CD14-positive monocyte (primary cell): ENCODE measurements at regions not wholly inside any gene's neighbourhood (a gene's known extent, or its start where the extent isn't known, plus 50 kb on each side); places are given as distances from the start of the nearest gene placed in this dataset.

ENCODE experiments used
- DNase-seq, 3 donors: peaks; one replicate each; pipeline ENCODE4 v3.0.0-alpha.2; 2011 to 2022
- H2AFZ ChIP-seq: 2 replicates; pipeline ENCODE4 v1.6.0; 2012; ENCODE audit warnings: mild to moderate bottlenecking, low read depth, low read length, inconsistent platforms; ENCODE audit not compliant: insufficient read depth, poor library complexity, severe bottlenecking
- H3K27ac ChIP-seq, 2 donors: 1 replicate in 1 of 2; 2 replicates in 1 of 2; pipeline ENCODE4 v1.5.1; 2012 to 2013; ENCODE audit warnings: low read length in 2 of 2, control low read depth in 1 of 2, inconsistent platforms in 1 of 2, low read depth in 1 of 2, mild to moderate bottlenecking in 1 of 2
- H3K27me3 ChIP-seq, 2 donors: one replicate each; pipeline versions ENCODE4 v1.6.0 to v1.6.1; 2011 to 2013; ENCODE audit warnings: low read length in 2 of 2; ENCODE audit not compliant: control insufficient read depth in 2 of 2, insufficient read depth in 2 of 2
- H3K36me3 ChIP-seq, 2 donors: replicated peaks in 1 of 2; 1 replicate in 1 of 2; 2 replicates in 1 of 2; pipeline versions ENCODE4 v1.5.1 to v1.6.1; 2012 to 2013; ENCODE audit warnings: low read length in 2 of 2, control low read depth in 1 of 2, inconsistent platforms in 1 of 2, mild to moderate bottlenecking in 1 of 2; ENCODE audit not compliant: insufficient read depth in 2 of 2, control insufficient read depth in 1 of 2
- H3K4me1 ChIP-seq, 2 donors: 1 replicate in 1 of 2; 2 replicates in 1 of 2; pipeline versions ENCODE4 v1.5.1 to v1.6.1; 2012 to 2013; ENCODE audit warnings: low read length in 2 of 2, control low read depth in 1 of 2, inconsistent platforms in 1 of 2, mild to moderate bottlenecking in 1 of 2, moderate library complexity in 1 of 2; ENCODE audit not compliant: insufficient read depth in 2 of 2, control insufficient read depth in 1 of 2
- H3K4me2 ChIP-seq: replicated peaks from 2 replicates; pipeline ENCODE3; 2012; ENCODE audit warnings: low read length, moderate library complexity, mild to moderate bottlenecking; ENCODE audit not compliant: poor library complexity, severe bottlenecking; ENCODE audit errors: extremely low read depth
- H3K4me3 ChIP-seq, 3 experiments: fragments of 200-600 bp in 1 of 3; sonication (generic) in 1 of 3; replicated peaks in 1 of 3; 1 replicate in 2 of 3; 2 replicates in 1 of 3; pipeline ENCODE4 v1.5.1; 2011 to 2013; ENCODE audit warnings: low read length in 3 of 3, mild to moderate bottlenecking in 3 of 3, control low read depth in 2 of 3, low read depth in 2 of 3, inconsistent platforms in 1 of 3, moderate library complexity in 1 of 3
- H3K79me2 ChIP-seq: 2 replicates; pipeline ENCODE4 v1.6.0; 2012; ENCODE audit warnings: mild to moderate bottlenecking, control low read depth, inconsistent platforms, low read length, moderate library complexity; ENCODE audit not compliant: insufficient read depth
- H3K9ac ChIP-seq: 2 replicates; pipeline ENCODE4 v1.6.0; 2017; ENCODE audit warnings: low read length, mild to moderate bottlenecking; ENCODE audit not compliant: insufficient read depth, poor library complexity, severe bottlenecking
- H3K9me3 ChIP-seq, 2 donors: replicated peaks in 1 of 2; 1 replicate in 1 of 2; 2 replicates in 1 of 2; pipeline versions ENCODE4 v1.5.1 to v1.6.1; 2012 to 2013; ENCODE audit warnings: low read length in 2 of 2, control low read depth in 1 of 2; ENCODE audit not compliant: control insufficient read depth in 1 of 2, insufficient read depth in 1 of 2
- H4K20me1 ChIP-seq: 2 replicates; pipeline ENCODE4 v1.6.0; 2012; ENCODE audit warnings: mild to moderate bottlenecking, low read length, control low read depth, moderate library complexity; ENCODE audit not compliant: insufficient read depth
- H3K27ac Mint-ChIP-seq, 7 donors: one replicate each; pipeline ENCODE4 v1.8.0; 2020; ENCODE audit warnings: mild to moderate bottlenecking in 7 of 7, mixed read lengths in 7 of 7, moderate library complexity in 6 of 7, inconsistent platforms in 2 of 7
- H3K27me3 Mint-ChIP-seq, 3 donors: one replicate each; pipeline ENCODE4 v1.8.0; 2021 to 2022; ENCODE audit warnings: low read depth in 3 of 3, mild to moderate bottlenecking in 3 of 3, mixed read lengths in 3 of 3, moderate library complexity in 3 of 3, inconsistent platforms in 1 of 3
- H3K36me3 Mint-ChIP-seq, 2 donors: one replicate each; pipeline ENCODE4 v1.8.0; 2020; ENCODE audit warnings: mixed read lengths in 2 of 2, inconsistent platforms in 1 of 2, mild to moderate bottlenecking in 1 of 2
- H3K4me1 Mint-ChIP-seq: one replicate; pipeline ENCODE4 v1.8.0; 2020; ENCODE audit warnings: mild to moderate bottlenecking, mixed read lengths
- H3K4me3 Mint-ChIP-seq, 2 donors: one replicate each; pipeline ENCODE4 v1.8.0; 2020; ENCODE audit warnings: mild to moderate bottlenecking in 2 of 2, mixed read lengths in 2 of 2, moderate library complexity in 1 of 2
- H3K9me3 Mint-ChIP-seq, 7 donors: one replicate each; pipeline ENCODE4 v1.8.0; 2020 to 2022; ENCODE audit warnings: mixed read lengths in 7 of 7, mild to moderate bottlenecking in 6 of 7, moderate library complexity in 6 of 7, inconsistent platforms in 2 of 7
- WGBS: methylation state at CpG from one replicate; pipeline ENCODE4 v1.1.5; 2013; ENCODE audit warnings: missing lambda C conversion rate; ENCODE audit not compliant: insufficient coverage; 5-methylcytosine and 5-hydroxymethylcytosine counted together
- intact Hi-C, 2 donors: fragments of 100-400 bp; cut with micrococcal nuclease; formaldehyde crosslinking; loops; one replicate each; pipeline versions ENCODE4 v1.15.0 to v1.15.1; 2023
- TF ChIP-seq, protein P1 (sequence below): fragments of 200-600 bp; IDR thresholded peaks from one replicate; pipeline ENCODE4 v1.8.0; 2022; ENCODE audit warnings: antibody characterized with exemption, mild to moderate bottlenecking

DNA sequence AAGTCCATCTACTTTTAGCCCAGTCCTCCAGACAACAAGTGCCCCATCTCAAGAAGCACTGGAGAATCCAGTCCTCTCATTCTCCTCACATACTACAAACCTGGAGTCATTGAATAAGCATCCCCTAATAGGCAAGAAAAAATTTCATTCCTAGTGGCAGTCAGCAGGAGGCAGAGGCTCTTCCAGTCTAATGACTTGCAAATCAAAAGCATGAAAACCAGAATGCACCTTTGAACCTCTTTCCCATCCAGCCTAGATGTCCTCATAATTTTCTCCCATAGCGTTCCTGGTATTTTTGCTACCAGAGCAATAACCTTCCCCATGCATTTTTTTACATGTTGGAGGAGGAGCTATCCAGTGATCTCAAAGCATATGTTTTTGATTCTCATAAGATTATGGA lies 252.6 kb downstream of the TTC32 start:
- H3K4me3 Mint-ChIP-seq, result no peak overlapping the region
- TF ChIP-seq, protein P1, sequence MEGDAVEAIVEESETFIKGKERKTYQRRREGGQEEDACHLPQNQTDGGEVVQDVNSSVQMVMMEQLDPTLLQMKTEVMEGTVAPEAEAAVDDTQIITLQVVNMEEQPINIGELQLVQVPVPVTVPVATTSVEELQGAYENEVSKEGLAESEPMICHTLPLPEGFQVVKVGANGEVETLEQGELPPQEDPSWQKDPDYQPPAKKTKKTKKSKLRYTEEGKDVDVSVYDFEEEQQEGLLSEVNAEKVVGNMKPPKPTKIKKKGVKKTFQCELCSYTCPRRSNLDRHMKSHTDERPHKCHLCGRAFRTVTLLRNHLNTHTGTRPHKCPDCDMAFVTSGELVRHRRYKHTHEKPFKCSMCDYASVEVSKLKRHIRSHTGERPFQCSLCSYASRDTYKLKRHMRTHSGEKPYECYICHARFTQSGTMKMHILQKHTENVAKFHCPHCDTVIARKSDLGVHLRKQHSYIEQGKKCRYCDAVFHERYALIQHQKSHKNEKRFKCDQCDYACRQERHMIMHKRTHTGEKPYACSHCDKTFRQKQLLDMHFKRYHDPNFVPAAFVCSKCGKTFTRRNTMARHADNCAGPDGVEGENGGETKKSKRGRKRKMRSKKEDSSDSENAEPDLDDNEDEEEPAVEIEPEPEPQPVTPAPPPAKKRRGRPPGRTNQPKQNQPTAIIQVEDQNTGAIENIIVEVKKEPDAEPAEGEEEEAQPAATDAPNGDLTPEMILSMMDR, result no peak
- no peak overlapping the region for H3K27ac Mint-ChIP-seq
- no peak overlapping the region for H3K4me3 ChIP-seq
- no peaks in the 10 kb centered on the region for H3K9me3 ChIP-seq
- H3K36me3 ChIP-seq, result no peaks in the 10 kb centered on the region
- no peaks in the 10 kb centered on the region for H4K20me1 ChIP-seq
- H3K27me3 ChIP-seq, result no peaks in the 10 kb centered on the region
- intact Hi-C loops, result no loop called here
- no peak overlapping the region for H3K27ac ChIP-seq
- no CpG with 5 or more reads among the region's 1 CpG for WGBS
- H2AFZ ChIP-seq, result no peak overlapping the region
- no peaks in the 10 kb centered on the region for H3K4me1 Mint-ChIP-seq
- no peaks in the 10 kb centered on the region for H3K36me3 Mint-ChIP-seq
- no peak overlapping the region for H3K9ac ChIP-seq
- no peaks in the 10 kb centered on the region for H3K79me2 ChIP-seq
- H3K9me3 Mint-ChIP-seq, result peaks cover 0 to 7% (median 0%) of the 10 kb centered on the region in 7 donors
- H3K27me3 Mint-ChIP-seq, result peaks cover 0 to 4% (median 0%) of the 10 kb centered on the region in 3 donors
- H3K4me1 ChIP-seq, result no peaks in the 10 kb centered on the region
- no peak overlapping the region for H3K4me2 ChIP-seq
- no peak for DNase-seq

- H3K36me3 Mint-ChIP-seq, result no peaks in the 10 kb centered on the region
- intact Hi-C loops, result no loop called here
Measured at GRCh38 chr2:19648583-19648982, 253.2 kb downstream of the TTC32 start.

More at GRCh38 chr2:19648583-19648982, 253.2 kb downstream of the TTC32 start:
- no peak overlapping the region for H3K27ac Mint-ChIP-seq
- Histone ChIP-seq H3K4me1 (no peaks in the 10 kb centered on the region), H3K4me3 (no peak overlapping the region), H3K36me3 (no peaks in the 10 kb centered on the region), H3K9me3 (no peaks in the 10 kb centered on the region), H3K9ac (no peak overlapping the region), H3K4me2 (no peak overlapping the region), H2AFZ (no peak overlapping the region), H3K27me3 (no peaks in the 10 kb centered on the region), H3K27ac (no peak overlapping the region), H4K20me1 (no peaks in the 10 kb centered on the region), H3K79me2 (no peaks in the 10 kb centered on the region)
- 100% methylated on average over 1 of the region's 1 CpG for WGBS
- no peaks in the 10 kb centered on the region for H3K4me1 Mint-ChIP-seq
- no peak for DNase-seq
- no peak overlapping the region for H3K4me3 Mint-ChIP-seq
- peaks cover 0 to 7% (median 0%) of the 10 kb centered on the region in 7 donors for H3K9me3 Mint-ChIP-seq
- TF ChIP-seq, protein P1, result no peak
- H3K27me3 Mint-ChIP-seq, result peaks cover 0 to 4% (median 0%) of the 10 kb centered on the region in 3 donors
